Stimulated activated CD8-positive, alpha-beta memory T cell treated with anti-CD3 and anti-CD28 coated beads, Interleukin-4, amount 100 ng/mL, for 4 hours (primary cell): ENCODE measurements at regions not wholly inside any gene's neighbourhood (a gene's known extent, or its start where the extent isn't known, plus 50 kb on each side); places are given as distances from the start of the nearest gene placed in this dataset.

Experiments
- DNase-seq, 2 donors: peaks; one replicate each; pipeline ENCODE4 v3.0.0-alpha.2; 2020; ENCODE audit warnings: low read depth in 2 of 2, low spot score in 1 of 2

- DNase-seq = no peak
Observed at GRCh38 chr7:20932785-20933527, 146.3 kb upstream of the SP8 start.

GRCh38 chr7:20945451-20945850 is 158.8 kb upstream of the SP8 start:
- DNase-seq = no peak

- DNase-seq = no peak
Observed at GRCh38 chr7:20952916-20953315, 166.2 kb upstream of the SP8 start.

- no peak for DNase-seq
Observed at GRCh38 chr7:20954711-20955619, 168.3 kb upstream of the SP8 start.

- no peak for DNase-seq
Observed at GRCh38 chr7:20958572-20958971, 171.9 kb upstream of the SP8 start.

GRCh38 chr7:20959281-20959680 is 172.6 kb upstream of the SP8 start:
- no peak for DNase-seq

- no peak for DNase-seq
Observed at GRCh38 chr7:20963556-20964280, 177.0 kb upstream of the SP8 start.

GRCh38 chr7:20964281-20964918 is 177.7 kb upstream of the SP8 start:
- DNase-seq = no peak

GRCh38 chr7:20971219-20971618 is 184.5 kb upstream of the SP8 start:
- no peak for DNase-seq

- DNase-seq = no peak
Observed at GRCh38 chr7:20980232-20980631, 193.5 kb upstream of the SP8 start.

- no peak for DNase-seq
Observed at GRCh38 chr7:20980668-20981264, 194.1 kb upstream of the SP8 start.

- DNase-seq = no peak
Observed at GRCh38 chr7:20988340-20988739, 201.7 kb upstream of the SP8 start.

GRCh38 chr7:20991544-20991943 is 204.9 kb upstream of the SP8 start:
- no peak for DNase-seq

GRCh38 chr7:20993693-20994092 is 207.0 kb upstream of the SP8 start:
- DNase-seq = no peak

GRCh38 chr7:20998309-20998708 is 211.6 kb upstream of the SP8 start:
- DNase-seq = no peak

- no peak for DNase-seq
Observed at GRCh38 chr7:21011153-21011552, 224.5 kb upstream of the SP8 start.

- DNase-seq = no peak
Observed at GRCh38 chr7:21013765-21014539, 227.3 kb upstream of the SP8 start.

- DNase-seq = no peak
Observed at GRCh38 chr7:21020667-21021066, 234.0 kb upstream of the SP8 start.

- DNase-seq = no peak
Observed at GRCh38 chr7:21023841-21024484, 237.3 kb upstream of the SP8 start.

- DNase-seq = no peak
Observed at GRCh38 chr7:21024485-21024867, 237.8 kb upstream of the SP8 start.
